Cardiac septum (tissue), 1 donor: ENCODE measurements at regions not wholly inside any gene's neighbourhood (a gene's known extent, or its start where the extent isn't known, plus 50 kb on each side); places are given as distances from the start of the nearest gene placed in this dataset.
"Not testable (repeated sequence)": the region's sequence is repeated elsewhere in the genome, so short reads cannot be mapped to it uniquely, and the experiment has no call there.

Experiments used
- DNase-seq: peaks from one replicate; pipeline ENCODE4 v3.0.0-alpha.2; 2020; ENCODE audit warnings: low spot score
- intact Hi-C: fragments of 100-400 bp; cut with DNase I; formaldehyde crosslinking; loops from one replicate; pipeline ENCODE4 v1.14.0; 2022
- donor health status: DM: no; HTN: no; CAD: no.

- intact Hi-C loops, result no loop called here
- DNase-seq, result no peak
Measured at GRCh38 chr3:187545366-187545765, 124.8 kb downstream of the SST start.

- no peak for DNase-seq
- intact Hi-C loops, result no loop called here
Measured at GRCh38 chr3:187544326-187544725, 125.9 kb downstream of the SST start.

GRCh38 chr3:187540847-187541246 lies 129.3 kb downstream of the SST start:
- intact Hi-C loops, result no loop called here
- no peak for DNase-seq

GRCh38 chr3:187536185-187536584 lies 134.0 kb downstream of the SST start:
- intact Hi-C loops, result no loop called here
- DNase-seq, result no peak

GRCh38 chr3:187533797-187534196 lies 136.4 kb downstream of the SST start:
- intact Hi-C loops, result no loop called here
- no peak for DNase-seq

- DNase-seq, result no peak
- intact Hi-C loops, result no loop called here
Measured at GRCh38 chr3:187531831-187532230, 138.4 kb downstream of the SST start.

GRCh38 chr3:187522890-187523289 lies 147.3 kb downstream of the SST start:
- intact Hi-C loops, result no loop called here
- no peak for DNase-seq

GRCh38 chr3:187522293-187522692 lies 147.9 kb downstream of the SST start:
- no peak for DNase-seq
- intact Hi-C loops, result no loop called here

- intact Hi-C loops, result no loop called here
- DNase-seq, result no peak
Measured at GRCh38 chr3:187521546-187521945, 148.6 kb downstream of the SST start.

GRCh38 chr3:187520027-187520945 lies 149.9 kb downstream of the SST start:
- DNase-seq, result no peak
- intact Hi-C loops, result no loop called here

GRCh38 chr3:187519428-187519890 lies 150.7 kb downstream of the SST start:
- intact Hi-C loops, result no loop called here
- DNase-seq, result no peak

- intact Hi-C loops, result no loop called here
- no peak for DNase-seq
Measured at GRCh38 chr3:187518616-187519015, 150.4 kb downstream of the RTP4 start.

- DNase-seq, result no peak
- intact Hi-C loops, result no loop called here
Measured at GRCh38 chr3:187518207-187518606, 150.0 kb downstream of the RTP4 start.

GRCh38 chr3:187516446-187517185 lies 148.4 kb downstream of the RTP4 start:
- DNase-seq, result no peak

GRCh38 chr3:187507905-187508304 lies 139.7 kb downstream of the RTP4 start:
- intact Hi-C loops, result no loop called here
- no peak for DNase-seq

More at GRCh38 chr3:187516446-187517185, 148.4 kb downstream of the RTP4 start:
- intact Hi-C loops, result no loop called here

- no peak for DNase-seq
- intact Hi-C loops, result no loop called here
Measured at GRCh38 chr3:187507266-187507665, 139.1 kb downstream of the RTP4 start.

GRCh38 chr3:187504435-187504834 lies 136.2 kb downstream of the RTP4 start:
- no peak for DNase-seq
- intact Hi-C loops, result no loop called here

- DNase-seq, result no peak
- intact Hi-C loops, result no loop called here
Measured at GRCh38 chr3:187498211-187498724, 130.1 kb downstream of the RTP4 start.

- no peak for DNase-seq
- intact Hi-C loops, result no loop called here
Measured at GRCh38 chr3:187497052-187497451, 128.9 kb downstream of the RTP4 start.

- intact Hi-C loops, DNase-seq: not testable (repeated sequence)
Measured at GRCh38 chr3:187494056-187494455, 125.9 kb downstream of the RTP4 start.
